Stimulated activated CD4-positive, alpha-beta T cell treated with anti-CD3 and anti-CD28 coated beads, Interleukin-4, amount 100 ng/mL, for 4 hours (primary cell): ENCODE measurements at regions not wholly inside any gene's neighbourhood (a gene's known extent, or its start where the extent isn't known, plus 50 kb on each side); places are given as distances from the start of the nearest gene placed in this dataset.

ENCODE experiments used
- DNase-seq, 2 experiments: peaks; one replicate each; pipeline ENCODE4 v3.0.0-alpha.2; 2020

- DNase-seq = no peak
Observed at GRCh38 chr10:84801156-84801555, 472.8 kb downstream of the CCSER2 start.

DNA sequence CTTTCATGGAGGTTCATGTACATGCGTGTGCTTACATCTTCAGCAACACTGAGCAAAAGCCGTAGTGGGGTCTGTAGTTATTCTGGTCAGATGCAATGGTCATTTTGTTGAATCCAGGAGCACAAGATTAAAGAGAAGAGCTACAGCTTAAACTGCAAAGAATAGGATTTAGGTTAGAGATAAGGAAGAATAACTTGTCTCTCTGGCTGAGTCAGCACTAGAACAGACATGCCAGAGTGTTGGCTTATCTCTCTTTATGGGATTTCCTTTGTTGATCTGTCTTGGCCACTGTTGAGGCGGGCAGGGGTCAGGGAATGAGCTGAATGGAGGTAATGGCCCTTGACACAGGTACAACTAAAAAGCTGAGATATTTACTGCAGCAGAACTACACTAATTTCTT, 473.5 kb downstream of the CCSER2 start:
- DNase-seq = no peak

DNA sequence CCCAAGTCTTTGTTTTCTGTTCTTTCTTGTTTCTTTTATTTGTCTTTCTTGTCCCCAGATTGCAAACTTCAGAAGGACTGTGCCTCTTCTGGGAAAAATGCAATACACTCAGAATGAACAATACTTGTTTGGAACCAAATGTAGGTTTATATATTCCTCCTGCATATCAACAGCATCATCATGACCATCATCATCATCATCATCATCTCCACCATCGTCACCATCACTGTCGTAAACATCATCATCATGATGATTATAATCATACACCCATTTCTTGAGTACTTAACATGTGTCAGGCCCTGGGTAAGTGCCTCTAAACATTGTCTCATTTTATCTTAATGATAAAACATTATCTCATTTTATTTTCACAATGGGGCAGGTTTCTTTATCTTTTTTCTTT, 476.8 kb downstream of the CCSER2 start:
- DNase-seq = no peak

DNA sequence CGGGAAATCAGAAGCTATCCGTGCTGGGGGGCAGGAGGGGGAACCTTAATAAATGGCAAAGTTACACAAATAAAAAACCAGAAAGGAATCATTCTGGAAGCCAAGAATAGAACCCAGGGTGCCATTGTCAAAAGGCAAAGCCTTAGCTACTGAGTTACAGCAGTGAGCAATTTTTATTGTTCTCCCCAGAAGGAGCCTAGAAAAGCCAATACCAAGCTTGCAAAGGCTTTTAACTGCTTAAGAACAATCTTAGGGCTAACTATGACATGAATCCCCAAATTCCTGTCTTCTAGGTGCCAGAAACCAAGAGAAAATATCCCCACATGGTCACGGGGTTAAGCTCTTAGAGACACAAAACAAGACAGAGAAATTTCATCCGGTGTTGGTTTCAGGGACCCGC, 482.7 kb downstream of the CCSER2 start:
- no peak for DNase-seq

DNA sequence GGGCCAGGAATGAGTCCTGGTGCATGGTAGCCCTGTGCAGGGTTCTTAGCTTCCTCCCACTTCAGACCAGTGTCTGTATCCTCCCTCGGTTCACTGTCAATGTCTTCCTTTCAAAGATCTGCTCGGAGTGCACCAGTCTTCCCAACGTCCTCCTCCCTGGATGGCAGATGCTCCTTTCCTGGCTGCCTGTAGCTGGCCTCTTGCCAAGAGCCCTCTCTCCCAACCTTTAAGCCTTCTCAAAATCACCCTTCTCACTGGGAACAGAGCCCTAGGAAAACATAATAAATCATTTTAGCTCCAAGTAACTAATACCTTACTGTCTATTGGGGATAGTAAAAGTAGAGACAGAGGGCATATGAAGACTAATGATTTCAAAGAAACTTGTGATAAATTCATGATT, 490.6 kb downstream of the CCSER2 start:
- no peak for DNase-seq

- DNase-seq = no peak
Observed at GRCh38 chr10:84820120-84820519, 491.7 kb downstream of the CCSER2 start.

DNA sequence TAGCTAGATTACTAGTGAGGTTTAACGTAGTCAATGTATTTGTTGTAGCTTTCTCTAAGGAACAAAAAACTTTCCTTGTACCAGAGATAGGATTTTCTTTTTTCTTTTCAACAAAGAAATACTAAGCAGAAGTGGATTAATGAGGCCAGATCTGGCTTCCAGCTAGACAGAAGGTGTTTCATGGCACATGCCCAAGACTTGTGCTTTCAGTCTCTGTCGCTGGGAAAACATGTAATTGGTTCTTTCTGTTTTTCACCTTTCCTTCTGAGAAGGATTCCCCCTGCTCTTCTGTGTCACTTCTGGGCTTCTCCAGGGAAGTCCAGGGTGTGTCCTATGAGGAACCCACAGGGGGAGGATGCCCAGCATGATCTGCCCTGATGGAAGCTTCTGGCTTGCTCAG, 492.2 kb downstream of the CCSER2 start:
- no peak for DNase-seq

DNA sequence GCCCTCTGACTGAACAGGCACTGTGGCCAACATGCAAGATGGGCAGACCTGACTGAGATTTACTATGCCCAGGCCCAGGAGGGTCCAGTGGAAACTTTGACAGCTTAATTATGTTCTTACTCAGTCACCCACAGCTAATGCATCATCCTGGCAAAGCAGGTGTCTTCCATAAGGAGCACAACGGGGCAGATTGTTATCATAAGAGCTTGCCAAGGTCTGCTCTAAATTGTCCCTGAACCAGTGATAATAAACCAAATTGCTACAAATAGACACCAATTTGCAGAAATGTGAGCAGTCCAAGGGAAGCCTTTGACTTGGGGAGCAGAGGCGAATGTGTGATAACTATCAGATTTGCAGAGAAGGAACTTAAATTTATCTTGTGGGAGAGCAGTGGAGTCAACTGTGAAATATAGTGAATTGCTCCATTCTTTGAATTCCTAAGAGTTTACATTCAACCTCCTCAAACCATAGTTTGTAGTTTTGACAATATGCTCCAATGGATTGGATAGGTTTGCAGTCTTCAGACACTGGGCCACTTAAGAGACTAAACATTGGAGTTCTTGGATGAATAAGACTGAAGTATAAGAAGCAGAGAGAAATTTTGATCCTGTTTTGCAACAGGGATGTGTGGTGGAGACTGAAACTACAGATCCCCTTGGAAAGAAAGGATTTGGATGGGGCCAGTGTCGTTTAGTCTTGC, 494.7 kb downstream of the CCSER2 start:
- no peak for DNase-seq

GRCh38 chr10:84824525-84824924, 496.1 kb downstream of the CCSER2 start:
- no peak for DNase-seq

DNA sequence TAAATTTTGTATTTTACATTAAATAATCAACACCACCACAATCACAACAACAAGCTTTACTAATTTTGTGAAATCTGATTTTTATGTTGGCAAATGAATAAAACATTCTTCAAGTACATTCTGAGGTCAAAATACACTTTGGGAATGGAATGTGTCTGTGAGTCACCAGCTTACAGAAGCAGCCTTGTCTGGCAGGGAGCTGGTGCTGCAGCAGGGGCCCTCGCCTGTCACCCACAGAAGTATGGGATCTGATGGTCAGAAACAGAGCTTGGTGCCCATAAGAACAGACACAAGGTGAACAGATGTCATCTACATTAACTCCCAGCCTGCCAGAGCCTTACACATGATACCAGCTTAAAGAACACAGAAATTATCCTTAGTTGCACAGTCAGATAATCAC, 496.9 kb downstream of the CCSER2 start:
- DNase-seq = no peak

GRCh38 chr10:84826704-84827103, 498.3 kb downstream of the CCSER2 start:
- no peak for DNase-seq

GRCh38 chr10:84829131-84829530, 500.7 kb downstream of the CCSER2 start:
- DNase-seq = no peak

DNA sequence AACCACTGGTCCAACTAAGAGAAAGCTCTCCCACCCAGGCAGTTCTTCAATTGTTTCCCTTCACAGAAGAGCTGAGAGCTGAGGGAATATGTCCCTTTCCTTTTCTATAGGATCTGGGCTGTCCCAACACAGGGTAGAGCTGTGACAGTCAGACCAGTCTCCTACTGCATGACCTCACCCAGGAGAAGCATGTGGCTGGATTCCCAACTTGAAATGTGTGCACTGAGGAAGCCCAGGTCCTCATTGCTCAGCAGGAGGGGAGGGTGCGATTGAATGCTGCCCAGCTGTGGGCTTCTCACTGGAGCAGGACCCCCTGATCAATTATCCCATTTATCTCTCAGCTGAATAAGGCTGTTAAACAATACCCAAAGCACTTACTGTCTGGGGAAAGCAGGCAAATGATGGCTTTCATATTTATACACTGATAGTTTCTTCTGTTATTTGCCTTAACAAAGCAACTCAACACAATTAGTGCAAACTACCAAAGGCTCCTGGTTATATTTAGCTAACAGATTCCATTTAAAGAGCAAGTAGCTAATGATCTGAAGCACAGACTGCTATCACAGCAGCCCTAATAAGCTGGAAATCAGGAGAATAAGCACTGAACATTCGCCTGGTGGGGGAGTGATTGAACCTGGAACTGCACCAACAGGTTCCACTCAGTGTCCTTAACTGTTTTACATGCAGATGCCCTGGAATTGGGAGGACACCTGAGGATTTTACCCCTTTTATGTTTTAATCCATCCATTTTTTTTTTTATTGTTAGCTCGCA, 508.8 kb downstream of the CCSER2 start:
- no peak for DNase-seq

- no peak for DNase-seq
Observed at GRCh38 chr10:84837877-84838276, 509.5 kb downstream of the CCSER2 start.

GRCh38 chr10:84838851-84839250, 510.5 kb downstream of the CCSER2 start:
- no peak for DNase-seq

GRCh38 chr10:84842593-84842992, 514.2 kb downstream of the CCSER2 start:
- no peak for DNase-seq

- no peak for DNase-seq
Observed at GRCh38 chr10:84844461-84844860, 516.1 kb downstream of the CCSER2 start.

GRCh38 chr10:84845628-84846261, 517.4 kb downstream of the CCSER2 start:
- DNase-seq = no peak

- DNase-seq = no peak
Observed at GRCh38 chr10:84846658-84847316, 518.4 kb downstream of the CCSER2 start.

DNA sequence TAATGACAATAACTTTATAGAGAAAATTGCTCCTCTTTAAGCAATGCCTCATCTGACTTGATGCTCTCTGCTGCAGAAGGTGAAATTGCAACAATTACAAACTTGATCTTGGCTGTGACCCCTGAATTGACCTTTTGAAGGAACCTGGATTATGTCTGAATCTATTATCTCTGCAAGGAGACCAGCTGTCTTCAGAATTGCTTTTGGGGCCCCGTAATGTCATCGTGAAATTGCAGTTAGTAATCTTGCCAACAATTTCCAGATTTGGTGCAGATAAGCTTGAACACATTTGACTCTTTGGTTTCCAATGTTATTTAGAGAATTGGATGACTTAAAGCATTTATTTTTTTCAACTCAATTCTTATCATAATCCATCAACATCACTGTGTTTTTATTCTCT, 520.6 kb downstream of the CCSER2 start:
- DNase-seq = no peak

GRCh38 chr10:84850826-84851225, 522.4 kb downstream of the CCSER2 start:
- no peak for DNase-seq

- DNase-seq = no peak
Observed at GRCh38 chr10:84854439-84854838, 526.0 kb downstream of the CCSER2 start.

DNA sequence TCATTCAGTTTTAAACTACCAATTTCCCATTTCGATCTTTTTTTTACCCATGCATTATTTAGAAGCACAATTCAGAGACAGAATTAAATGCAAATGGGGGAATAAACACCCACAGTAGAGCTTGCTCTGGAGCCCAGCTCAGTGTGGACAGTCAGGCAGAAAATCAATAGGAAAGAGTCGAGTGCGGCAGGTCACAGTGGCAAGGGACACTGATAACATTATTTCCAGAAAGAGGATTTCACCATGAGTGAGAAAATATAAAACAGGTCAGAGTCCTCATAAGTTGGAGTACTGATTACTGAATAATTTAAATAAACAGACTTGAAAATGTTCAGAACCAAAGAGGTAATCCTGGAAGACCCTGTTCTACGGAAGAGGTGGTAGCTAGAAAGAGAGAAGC, 532.5 kb downstream of the CCSER2 start:
- no peak for DNase-seq

GRCh38 chr10:84862551-84862950, 534.2 kb downstream of the CCSER2 start:
- no peak for DNase-seq
